Left ventricle myocardium inferior (tissue), 1 donor: ENCODE measurements at regions not wholly inside any gene's neighbourhood (a gene's known extent, or its start where the extent isn't known, plus 50 kb on each side); places are given as distances from the start of the nearest gene placed in this dataset.

Experiments
- DNase-seq: peaks from one replicate; pipeline ENCODE4 v3.0.0-alpha.2; 2020
- H3K27ac ChIP-seq: fragments of 200-600 bp; replicated peaks from 2 replicates; pipeline ENCODE4 v1.8.0; 2021
- H3K27me3 ChIP-seq: fragments of 200-600 bp; 2 replicates; pipeline ENCODE4 v1.8.0; 2021; ENCODE audit warnings: low read depth
- H3K36me3 ChIP-seq: fragments of 200-600 bp; 2 replicates; pipeline ENCODE4 v1.8.0; 2021
- H3K4me1 ChIP-seq: fragments of 200-600 bp; 2 replicates; pipeline ENCODE4 v1.8.0; 2021
- H3K4me3 ChIP-seq: fragments of 200-600 bp; 2 replicates; pipeline ENCODE4 v1.8.0; 2021; ENCODE audit warnings: mild to moderate bottlenecking, moderate library complexity
- H3K9me3 ChIP-seq: fragments of 200-600 bp; replicated peaks from 2 replicates; pipeline ENCODE4 v1.8.0; 2021
- intact Hi-C: fragments of 100-400 bp; cut with micrococcal nuclease; formaldehyde crosslinking; loops from one replicate; pipeline ENCODE4 v1.11.0; 2022
- TF ChIP-seq, protein P1 (sequence below): fragments of 200-600 bp; IDR thresholded peaks from 2 replicates; pipeline ENCODE4 v1.8.0; 2021; ENCODE audit warnings: antibody characterized with exemption, mild to moderate bottlenecking, borderline replicate concordance
- donor health status: DM: no; HTN: yes; CAD: no; lungs with severe emphysema.

DNA sequence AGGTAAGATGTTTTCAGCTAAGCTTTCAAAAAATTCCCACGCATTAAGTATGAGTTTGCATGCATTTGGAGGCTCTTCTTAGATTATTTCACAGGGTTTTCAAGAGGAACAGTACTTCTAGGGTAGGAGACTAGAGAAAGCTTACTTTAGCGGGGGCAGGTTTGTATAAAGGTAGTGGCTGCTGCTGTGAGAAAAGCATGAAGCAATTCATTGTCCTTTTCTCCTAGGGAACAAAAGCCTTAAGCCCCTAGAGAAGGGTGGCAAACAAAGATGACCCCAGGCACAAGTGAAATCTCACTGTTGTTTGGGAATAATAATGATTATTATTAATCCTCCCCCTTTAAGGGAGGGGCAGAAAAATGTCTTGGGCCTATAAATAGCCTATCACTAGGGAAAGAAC, 310.7 kb downstream of the DIPK2A start:
- H3K9me3 ChIP-seq: no peaks in the 10 kb centered on the region
- TF ChIP-seq, protein P1, sequence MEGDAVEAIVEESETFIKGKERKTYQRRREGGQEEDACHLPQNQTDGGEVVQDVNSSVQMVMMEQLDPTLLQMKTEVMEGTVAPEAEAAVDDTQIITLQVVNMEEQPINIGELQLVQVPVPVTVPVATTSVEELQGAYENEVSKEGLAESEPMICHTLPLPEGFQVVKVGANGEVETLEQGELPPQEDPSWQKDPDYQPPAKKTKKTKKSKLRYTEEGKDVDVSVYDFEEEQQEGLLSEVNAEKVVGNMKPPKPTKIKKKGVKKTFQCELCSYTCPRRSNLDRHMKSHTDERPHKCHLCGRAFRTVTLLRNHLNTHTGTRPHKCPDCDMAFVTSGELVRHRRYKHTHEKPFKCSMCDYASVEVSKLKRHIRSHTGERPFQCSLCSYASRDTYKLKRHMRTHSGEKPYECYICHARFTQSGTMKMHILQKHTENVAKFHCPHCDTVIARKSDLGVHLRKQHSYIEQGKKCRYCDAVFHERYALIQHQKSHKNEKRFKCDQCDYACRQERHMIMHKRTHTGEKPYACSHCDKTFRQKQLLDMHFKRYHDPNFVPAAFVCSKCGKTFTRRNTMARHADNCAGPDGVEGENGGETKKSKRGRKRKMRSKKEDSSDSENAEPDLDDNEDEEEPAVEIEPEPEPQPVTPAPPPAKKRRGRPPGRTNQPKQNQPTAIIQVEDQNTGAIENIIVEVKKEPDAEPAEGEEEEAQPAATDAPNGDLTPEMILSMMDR: no peak
- H3K4me1 ChIP-seq: no peaks in the 10 kb centered on the region
- H3K36me3 ChIP-seq: no peaks in the 10 kb centered on the region
- DNase-seq: no peak
- H3K27ac ChIP-seq: no peak overlapping the region
- intact Hi-C loops: no loop called here
- H3K4me3 ChIP-seq: no peak overlapping the region
- no peaks in the 10 kb centered on the region for H3K27me3 ChIP-seq

DNA sequence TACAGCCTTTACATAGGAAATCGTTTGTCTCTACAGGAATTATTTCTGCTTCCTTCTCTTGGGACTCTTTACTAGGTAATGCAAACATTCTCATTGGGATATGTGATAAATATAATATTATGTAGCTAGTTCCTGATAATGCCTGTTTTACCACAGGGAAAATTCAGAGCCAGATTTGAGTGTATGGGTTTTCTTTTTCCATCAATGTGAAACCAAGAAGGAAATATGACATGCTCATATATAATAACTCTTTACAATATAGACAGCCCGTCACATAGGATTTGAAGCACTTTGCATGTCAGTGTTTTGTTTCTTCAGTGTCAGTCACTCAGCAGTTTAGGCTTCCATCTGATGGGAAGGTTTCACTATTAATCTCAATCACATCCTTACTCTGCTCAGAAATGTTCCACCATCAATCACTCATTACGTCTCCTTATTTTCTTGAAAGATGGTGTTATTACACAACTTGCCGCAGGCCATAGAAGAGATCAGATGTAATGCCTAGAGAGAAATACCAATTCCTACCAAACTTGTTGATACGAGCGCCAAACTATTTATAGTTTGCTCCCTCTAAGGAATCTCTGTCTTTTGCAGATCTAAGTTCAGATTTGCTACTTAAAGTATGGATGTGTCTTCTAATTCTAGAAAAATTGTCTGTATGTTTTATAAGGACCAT, 314.8 kb downstream of the DIPK2A start:
- H3K9me3 ChIP-seq: peaks cover 12% of the 10 kb centered on the region
- no peaks in the 10 kb centered on the region for H3K36me3 ChIP-seq
- H3K27me3 ChIP-seq: no peaks in the 10 kb centered on the region
- no peak overlapping the region for H3K27ac ChIP-seq
- DNase-seq: no peak
- H3K4me3 ChIP-seq: no peak overlapping the region
- intact Hi-C loops: no loop called here
- TF ChIP-seq, protein P1: no peak
- H3K4me1 ChIP-seq: no peaks in the 10 kb centered on the region

- Histone ChIP-seq H3K36me3 (no peaks in the 10 kb centered on the region), H3K4me3 (no peak overlapping the region), H3K27ac (no peak overlapping the region), H3K4me1 (no peaks in the 10 kb centered on the region), H3K27me3 (no peaks in the 10 kb centered on the region), H3K9me3 (peaks cover 18% of the 10 kb centered on the region)
- TF ChIP-seq, protein P1: no peak
- no peak for DNase-seq
- intact Hi-C loops: no loop called here
Observed at GRCh38 chr3:144287001-144287400, 315.4 kb downstream of the DIPK2A start.

DNA sequence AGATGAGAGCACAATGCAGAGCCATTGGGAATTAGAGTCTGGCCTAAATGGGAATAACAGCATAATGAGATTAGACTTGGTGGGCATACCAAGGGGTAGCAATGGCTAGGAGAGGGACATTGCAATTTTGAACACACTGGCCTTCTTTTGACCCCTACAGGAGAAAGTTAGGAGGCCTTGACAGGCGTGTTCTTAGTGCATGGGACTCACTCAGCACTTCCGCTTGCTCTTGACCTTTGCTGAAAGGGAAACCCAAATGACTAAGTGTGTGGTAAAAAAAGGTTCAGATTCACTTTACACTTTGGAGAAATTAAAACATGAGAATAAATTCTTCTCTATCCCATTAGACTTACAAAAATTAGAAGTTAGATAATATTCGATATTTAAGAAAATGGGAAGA, 317.4 kb downstream of the DIPK2A start:
- Histone ChIP-seq H3K36me3 (no peaks in the 10 kb centered on the region), H3K27ac (no peak overlapping the region), H3K4me3 (no peak overlapping the region), H3K4me1 (no peaks in the 10 kb centered on the region), H3K27me3 (no peaks in the 10 kb centered on the region), H3K9me3 (peaks cover 21% of the 10 kb centered on the region)
- DNase-seq: no peak
- TF ChIP-seq, protein P1: no peak
- intact Hi-C loops: no loop called here

DNA sequence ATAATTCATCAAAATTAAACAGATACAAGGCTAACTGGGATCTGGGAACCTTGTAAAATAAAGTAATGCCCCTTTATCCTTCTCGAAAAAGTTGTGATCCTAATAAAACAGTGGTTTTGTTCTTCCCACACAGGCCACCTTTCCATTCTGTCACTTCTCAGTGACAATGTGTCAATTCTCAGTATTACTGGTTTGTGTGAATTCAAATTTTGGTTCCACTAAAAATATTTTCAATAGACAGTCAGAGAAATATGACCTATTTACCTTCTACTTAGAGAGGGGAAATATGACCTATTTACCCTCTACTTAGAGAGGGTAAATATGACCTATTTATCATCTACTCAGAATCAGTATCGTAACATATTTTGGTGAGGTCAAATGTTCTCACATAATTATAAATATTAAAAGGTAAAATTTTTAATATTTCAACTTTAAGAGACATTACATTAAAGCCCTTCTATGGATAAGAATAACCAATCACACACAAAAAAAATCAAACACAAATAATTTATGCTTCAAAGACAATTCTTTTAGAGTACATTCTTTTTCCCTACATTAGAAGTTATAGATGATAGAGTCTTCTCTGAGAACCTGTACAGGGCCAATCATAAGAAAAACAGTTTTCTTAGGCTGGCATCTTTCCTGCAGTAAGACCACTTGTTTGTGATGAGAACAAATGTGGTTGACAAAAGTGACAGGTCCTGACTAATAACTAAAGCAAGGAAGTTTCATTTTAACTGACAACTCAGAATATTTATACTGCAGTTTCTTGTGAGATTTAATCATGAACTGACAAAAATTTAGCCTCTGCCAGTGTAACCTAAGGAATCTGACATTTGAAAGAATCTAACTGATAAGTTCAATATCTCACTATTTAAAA, 323.3 kb downstream of the DIPK2A start:
- Histone ChIP-seq H3K27ac (no peak overlapping the region), H3K9me3 (peaks cover 29% of the 10 kb centered on the region), H3K4me3 (no peak overlapping the region), H3K27me3 (no peaks in the 10 kb centered on the region), H3K4me1 (no peaks in the 10 kb centered on the region), H3K36me3 (no peaks in the 10 kb centered on the region)
- intact Hi-C loops: no loop called here
- DNase-seq: no peak
- TF ChIP-seq, protein P1: no peak
